CMK (cell line): ENCODE measurements at regions not wholly inside any gene's neighbourhood (a gene's known extent, or its start where the extent isn't known, plus 50 kb on each side); places are given as distances from the start of the nearest gene placed in this dataset.
A peak's percentile ranks its signal among the peaks of the same experiment; 100 is the strongest.

Experiments
- DNase-seq: peaks from one replicate; pipeline ENCODE4 v3.0.0-alpha.2; 2010; ENCODE audit warnings: low read depth

DNA sequence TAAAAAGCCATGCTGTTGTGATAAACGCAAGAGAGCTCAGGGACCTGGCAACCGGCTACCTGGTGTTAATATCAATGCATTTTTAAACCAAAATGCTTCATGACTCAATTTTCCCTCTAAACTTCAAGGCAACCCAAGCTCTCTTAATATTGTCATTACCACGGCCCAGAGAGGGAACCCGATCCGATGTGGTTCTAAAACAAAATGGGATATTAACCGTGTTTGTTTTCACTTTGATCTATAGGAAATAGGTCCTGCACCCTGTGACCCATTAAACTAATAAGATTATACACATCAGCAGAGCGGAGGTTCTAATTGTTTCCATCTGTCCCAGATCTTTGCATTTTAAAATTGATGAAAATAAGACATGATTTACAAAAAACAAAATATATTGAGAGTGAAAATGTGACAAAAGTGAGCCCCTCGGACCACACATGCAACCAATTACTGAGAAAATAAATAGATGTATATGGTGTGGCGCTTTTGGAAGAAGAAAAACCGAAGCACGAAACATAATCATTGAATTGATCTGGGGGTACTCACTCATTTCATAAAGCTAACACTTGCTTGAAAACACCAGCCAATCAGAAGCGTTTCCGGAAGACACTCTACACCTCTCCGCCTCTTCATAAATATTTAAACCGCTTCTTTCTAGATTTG lies 290.3 kb upstream of the NFE2L3 start:
- DNase-seq, result no peak

DNA sequence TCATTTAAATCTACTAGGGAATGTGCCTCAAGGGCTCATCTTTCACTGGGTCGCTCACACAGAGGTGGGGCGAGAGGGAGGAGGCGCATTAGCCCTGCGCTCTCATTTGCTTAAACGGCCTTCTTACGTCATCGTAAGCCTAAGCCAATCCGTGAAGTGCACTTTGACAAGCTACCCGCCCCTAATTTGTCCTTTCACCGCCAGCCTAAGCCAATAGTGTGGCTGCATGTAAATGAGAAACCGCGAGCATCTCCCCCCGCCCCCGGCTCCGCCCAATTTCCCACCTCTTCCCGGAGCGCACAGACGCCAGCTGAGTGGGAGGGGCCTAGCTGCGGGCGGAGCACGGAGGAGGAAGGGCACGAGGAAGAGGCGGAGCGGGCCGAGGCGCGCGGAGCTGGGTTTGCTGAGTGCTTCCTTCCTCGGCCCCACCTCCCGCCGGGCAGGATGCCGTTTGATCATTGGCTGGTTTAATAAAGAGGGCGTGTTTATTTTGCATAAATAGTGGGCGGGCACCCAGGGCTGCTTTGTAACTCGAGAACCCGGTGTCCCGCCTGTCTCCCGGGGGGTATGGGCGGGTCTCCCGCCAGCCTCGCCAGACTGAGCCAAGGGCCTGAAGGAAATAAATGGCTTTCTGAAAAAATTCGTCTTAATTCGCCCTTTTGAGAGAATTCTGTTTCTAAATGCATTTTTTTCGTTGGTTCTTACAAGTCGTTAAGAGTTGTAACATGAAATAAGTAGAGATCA lies 289.6 kb upstream of the NFE2L3 start:
- peak; percentile 96 for DNase-seq

DNA sequence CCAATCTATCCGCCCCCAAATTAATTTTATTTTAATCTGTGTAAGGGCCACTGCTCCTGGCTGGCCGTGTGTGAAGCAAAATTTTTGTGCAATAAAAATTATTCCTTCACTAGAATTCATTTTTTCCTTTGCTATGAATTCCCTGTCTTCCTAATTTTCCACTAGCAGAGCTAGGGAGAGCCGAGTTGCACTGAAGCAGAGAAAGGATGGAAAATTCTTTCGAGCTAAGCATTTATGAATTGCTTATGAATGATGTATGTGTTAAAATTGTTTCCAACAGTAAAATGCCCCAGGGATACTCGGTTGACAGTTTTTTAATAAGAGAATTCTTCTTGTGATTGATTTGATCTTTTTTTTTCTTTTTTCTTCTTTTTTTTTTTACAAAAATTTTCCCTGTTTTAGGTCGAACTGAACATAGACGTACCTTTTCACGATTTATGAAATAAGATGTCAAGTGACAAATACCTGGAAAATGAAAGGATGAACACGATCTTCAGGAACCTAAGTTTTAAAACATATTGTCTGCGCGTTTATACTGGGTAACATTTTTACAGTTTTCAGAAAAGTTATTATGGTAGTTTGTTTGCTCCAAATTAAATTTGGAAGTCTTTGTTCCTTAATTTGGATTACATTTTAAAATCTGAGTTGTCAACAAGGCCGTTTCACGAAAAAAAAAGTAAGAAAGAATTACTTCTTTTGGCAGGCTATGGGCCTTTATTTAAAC lies 288.8 kb upstream of the NFE2L3 start:
- DNase-seq, result no peak

DNA sequence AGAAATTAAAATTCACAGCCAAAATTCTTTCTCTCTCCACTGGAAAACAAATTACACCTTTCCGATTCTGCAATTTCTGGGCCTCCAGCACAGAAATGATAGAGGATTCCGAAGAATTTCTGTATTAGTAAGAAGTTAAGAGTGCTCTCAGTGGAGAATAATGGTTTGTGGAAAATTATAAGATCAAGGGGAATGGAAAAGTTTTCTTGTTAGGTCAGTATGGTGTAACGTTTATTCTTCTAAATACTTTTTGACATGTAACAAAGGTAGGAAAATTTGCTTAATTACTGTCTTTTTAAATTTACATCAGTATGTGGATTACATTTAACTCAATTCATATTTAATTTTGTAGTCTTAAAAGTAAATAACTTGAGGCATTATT lies 288.3 kb upstream of the NFE2L3 start:
- no peak for DNase-seq

DNA sequence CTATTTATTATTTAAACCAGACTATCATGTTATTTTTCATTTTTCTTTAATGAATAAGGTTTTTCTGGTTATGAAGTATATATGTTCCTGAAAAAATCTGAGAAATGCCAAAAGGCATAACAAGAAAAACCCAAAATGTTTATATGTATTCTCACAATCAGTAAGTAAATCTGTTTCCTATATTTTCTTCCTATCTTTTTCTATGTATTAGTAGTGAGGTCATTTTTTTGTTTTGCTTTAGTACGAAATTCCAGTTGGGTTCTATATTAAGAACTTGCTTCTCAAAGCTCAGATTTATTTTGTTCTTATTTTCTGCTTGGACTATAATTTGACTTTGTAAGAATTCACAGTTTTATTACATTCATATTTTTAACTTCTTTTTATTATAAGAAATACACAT lies 287.5 kb upstream of the NFE2L3 start:
- no peak for DNase-seq

DNA sequence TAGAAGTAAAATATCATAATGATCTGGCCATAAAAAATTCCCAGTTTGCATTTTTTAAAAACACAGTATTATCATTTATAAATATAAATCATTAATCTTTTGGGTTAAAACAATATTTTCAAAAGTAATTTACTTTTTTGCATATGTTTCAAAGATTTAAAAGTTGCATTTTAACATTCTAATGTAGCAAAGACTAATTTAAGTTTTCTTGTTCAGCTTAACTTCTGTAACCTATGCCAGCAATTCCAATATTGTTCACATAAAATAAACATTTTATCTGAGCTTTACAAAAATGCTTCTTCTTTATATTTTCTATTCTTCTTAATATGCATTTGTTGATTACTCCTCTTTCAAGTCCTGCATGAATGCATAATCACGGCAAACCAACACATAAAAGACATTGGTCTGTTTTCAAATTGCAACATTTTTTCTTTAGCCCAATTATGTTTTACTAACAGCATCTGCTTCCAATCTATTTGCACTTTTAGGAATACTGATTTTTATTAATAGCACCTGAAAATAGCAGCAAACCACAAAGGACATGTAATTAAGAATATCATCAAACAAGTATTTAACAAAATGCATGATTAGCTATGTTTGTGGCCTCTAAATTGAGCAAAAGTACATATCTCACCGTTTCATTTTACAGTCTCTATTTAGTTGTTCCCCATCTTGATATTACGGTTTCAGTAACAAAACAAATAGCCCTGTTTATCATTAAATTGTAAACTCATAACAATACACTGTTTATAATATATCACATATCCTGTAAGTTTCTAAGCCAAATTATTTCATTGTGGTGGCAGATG lies 286.9 kb upstream of the NFE2L3 start:
- DNase-seq, result no peak

DNA sequence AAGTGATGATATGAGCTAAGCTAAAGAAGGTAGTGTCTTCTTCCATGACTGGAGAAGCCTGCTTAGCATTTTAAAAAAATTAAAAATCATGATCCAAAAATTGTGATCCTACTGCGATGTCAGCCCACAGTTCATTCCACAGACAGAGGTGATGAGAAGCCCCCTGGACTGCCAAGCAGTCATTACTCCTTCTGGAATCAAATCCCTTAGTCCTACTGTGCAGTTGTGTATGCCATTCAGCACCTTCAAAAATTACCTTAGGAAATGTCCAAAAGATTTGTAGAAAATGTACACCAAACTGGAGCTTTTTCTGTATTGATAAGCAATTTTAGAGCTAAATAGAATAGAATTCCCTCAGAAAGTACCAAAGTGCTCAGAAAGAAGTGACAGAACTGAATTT lies 283.5 kb upstream of the NFE2L3 start:
- DNase-seq, result no peak

DNA sequence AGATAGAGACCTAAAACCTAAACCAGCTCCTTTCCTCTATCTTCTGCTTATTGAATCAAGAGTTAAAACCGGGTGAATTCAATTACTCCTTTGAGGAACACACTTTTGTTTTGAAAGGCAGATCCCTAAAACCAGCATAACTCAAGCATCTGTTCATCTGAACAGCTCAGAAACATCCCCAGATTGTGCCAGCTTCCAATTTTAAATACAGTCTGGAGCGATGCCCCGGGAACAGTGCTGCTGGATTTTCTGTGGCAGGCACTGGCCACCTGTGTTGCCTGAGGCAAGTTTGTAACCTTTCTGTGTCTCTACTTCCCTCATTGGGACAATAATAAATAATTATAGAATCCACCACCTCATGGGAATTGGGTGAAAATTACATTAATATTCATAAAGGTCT lies 281.4 kb upstream of the NFE2L3 start:
- no peak for DNase-seq

DNA sequence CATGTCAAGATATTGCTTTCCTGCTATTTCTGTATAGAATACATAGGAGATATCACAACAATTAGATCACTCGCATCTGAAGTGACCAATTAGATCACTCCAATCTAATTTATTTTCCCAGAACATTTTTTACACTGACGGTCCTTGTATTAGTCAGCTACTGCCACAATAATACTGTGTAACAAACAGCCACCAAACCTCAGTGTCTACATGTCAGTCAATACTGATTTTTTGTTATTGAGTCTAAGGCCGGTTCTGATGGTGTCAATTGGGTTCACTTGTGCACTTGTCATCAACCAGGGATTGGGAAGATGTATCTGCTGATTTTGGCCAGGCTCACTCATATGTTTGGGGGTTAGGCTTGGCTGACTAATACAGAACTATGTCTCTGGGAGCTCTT lies 275.9 kb upstream of the NFE2L3 start:
- DNase-seq, result no peak

DNA sequence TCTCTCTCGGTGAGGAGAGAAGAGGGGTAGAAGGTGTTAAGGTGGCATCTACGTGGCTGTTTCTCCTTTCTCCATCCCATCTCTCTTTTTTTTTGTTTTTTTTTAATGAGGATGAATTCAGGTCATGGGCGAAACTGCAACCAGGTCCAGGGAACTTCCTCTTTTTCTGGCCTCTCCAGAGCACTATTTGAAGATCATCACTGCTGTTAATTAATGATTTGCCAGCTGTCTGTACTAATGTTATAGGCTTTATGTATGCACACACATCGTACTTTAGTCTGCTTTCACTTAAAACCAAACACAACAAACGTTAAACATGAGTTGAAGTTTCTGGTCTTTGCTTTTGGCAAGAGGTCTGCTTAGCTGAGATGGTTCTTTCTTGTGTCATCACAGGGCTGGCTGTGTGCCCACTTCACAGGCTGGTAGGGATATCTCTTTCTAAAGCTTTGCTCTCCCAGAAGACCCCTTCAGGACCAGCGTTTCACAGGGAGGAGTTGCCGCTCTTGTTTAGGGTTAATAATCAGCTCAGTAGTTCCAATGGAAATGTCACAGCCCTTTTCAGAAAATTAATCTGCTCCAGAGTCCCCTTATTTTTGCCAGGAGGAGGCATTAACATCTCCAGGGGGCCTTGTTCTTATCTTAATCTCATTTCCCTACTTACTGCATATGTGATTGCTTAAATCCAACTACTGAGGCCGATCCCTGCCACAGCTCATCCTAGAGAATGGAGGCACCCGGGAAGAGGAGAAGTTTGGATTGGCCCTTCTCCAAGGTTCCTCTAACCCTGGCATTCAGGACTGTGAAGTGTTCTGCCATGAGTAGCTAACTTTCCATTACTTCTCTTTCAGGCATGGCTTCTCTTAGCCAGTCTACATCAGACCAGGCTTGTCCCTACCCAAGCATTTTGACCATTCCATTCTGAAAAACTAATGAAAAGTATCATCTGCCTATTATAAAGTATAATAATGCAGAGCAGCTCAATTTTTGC lies 273.9 kb upstream of the NFE2L3 start:
- DNase-seq, result no peak

DNA sequence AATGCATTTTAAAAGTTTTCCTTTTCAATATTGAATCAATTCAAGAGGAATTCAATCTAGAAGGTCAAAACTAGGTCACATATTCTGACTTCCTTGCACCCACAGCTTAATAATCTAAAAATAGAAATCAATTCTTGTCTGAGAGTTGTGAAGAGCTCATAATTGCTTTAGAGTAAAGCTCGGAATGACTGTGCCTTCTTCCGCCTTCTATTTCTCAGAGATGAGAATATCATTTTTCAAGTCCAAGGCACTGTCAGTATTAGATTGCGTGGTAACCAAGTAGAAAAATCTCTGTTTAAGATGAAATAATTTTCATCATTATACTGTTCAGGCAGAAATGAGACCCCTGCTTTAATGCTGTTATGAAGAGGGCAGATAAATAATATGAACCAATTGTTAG lies 272.2 kb upstream of the NFE2L3 start:
- no peak for DNase-seq

DNA sequence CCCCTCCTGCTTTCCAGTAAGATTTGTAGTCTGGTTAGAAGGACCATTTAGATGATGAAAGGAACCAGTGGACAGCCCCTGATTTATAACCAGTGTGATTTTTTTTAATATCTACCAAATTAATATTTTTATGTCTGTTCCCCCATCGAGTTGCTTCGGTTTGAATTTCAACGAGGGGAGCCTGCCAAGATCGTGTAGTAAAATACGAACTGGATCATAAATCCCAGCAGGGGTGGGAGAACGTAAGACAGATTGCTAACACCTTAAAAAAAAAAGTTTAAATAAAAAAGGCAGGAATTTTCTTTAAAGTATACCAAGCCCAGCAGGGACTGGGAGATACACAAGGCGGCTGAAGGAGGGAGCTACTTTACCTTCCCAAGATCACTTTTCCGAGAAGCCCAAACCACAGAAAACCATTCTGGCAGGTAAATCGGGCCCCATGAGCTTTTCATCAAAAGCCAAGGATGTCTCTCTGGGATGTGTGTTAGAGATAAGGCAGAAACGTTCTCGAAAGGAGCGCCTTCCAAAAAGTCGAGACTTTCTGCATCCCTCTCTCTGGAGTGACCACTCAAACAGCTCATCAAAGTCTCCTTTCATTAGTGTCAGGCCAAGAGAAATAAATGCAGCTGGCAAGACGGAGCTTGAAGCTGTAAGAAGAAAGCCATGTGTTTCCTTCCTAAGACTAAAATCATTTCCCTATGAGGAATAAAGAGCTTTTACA lies 270.5 kb upstream of the NFE2L3 start:
- no peak for DNase-seq

DNA sequence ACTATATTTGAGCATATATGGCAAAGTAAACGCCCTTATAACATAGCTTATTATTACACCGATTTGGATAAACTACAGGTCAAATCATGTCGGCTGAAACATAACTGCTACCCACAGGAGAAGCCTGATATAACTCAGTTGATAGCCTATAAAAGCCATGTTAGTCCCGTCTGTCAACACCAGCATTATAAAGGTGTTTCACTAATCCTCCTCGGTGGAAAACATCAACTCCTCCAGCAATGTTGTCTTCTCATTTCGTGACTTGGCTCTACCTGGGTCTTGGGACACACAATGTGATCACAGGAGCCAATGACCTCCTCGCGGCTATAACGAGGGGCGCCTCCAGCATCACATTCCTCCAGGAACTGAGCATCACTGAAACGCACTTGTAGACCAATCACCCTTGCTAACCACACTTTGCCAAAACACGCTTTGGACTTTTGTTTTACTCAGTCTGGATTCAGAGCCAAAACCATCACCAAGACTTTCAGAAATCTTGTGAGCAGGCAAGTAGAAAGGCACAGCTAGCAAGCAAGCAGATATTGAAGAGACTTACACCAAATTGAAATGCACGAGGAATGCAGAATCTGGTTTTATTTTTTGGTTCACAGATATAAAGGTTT lies 269.7 kb upstream of the NFE2L3 start:
- no peak for DNase-seq

DNA sequence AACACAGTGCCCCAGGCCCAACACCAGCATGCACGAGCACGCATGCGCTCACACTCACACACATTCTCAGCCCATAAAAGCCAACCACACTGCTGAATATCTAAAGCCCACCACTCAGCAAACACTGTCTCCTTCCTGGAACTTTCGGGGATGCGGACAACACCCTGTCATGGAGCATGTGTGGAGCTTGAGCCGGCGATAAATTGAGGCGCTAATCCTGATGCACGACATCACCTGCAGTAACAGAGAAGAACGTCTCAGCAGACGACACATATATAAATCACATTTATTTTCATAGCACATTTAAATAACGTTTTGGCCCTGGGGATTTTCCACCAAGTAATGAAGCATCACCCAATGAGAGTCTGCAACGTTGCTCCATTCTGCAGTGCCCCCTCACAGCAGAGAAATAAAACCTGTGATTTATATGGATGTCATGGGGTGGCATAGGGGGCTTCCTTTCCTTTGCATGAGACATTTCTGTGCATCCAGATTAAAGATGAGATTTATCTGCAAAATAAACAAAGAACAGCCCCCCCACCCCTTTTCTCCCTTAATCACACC lies 267.7 kb upstream of the NFE2L3 start:
- DNase-seq, result no peak

DNA sequence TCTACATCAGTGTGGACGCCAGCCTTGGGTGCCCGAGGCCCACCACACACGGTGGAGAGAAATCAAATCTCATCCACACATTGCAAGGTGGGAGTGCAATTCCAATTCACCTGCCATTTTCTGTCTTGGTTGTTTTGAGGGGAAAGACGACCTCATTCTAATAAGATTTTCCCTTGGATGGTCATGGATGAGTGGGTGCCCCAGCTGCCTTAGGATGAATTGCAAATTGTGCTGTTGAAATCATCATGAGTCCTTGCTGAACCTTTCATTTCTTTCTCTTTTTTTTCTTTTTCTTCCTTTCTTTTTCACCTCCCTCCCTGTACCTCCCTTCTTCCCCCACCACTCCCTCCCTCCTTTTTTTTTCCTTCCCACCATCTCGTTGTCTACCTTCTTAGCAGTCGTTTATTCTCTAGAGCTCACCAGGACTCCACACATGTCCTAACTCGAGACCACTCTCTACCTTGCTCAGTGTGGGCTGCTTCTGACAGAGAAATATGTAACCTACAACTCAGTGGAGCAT lies 266.9 kb upstream of the NFE2L3 start:
- no peak for DNase-seq

DNA sequence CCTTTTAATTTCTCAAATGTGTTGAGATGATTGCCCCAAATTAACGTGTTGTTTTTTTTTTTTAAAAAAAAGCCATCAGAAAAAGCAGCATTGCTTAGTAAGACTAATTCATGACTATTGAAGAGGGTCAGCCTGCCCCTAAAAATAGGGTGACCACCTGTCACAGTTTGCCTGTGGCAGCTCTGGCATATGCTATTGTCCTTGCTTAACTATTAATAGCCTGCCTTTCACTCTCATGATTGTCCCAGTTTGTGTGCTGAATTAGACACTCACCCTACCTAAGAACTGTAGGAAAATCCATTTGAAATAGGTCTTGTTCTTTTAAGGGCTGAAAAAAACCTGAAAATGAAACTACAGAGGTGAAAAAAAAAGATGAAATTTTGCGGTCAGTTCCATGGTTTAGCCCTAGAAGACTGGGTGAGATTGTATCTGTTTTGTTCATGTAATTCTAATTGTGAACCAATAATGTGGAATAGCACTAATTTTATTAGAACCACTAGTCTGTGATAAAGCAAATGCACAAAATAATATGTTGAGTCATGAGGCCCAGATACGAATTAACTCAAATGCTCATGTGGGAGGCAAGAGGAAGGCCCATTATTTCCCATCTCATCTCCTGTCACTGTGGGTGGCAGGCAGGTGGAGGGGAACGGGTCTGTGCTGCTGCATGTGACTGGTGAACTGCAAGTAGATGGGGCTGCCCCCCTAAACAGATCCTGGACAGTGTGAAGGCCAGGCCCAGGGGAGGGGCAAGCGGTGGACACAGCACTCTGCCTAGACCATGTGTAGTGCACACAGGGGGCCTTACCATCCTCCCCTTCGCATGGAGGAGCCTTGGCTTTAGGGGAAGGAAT lies 265.4 kb upstream of the NFE2L3 start:
- no peak for DNase-seq

DNA sequence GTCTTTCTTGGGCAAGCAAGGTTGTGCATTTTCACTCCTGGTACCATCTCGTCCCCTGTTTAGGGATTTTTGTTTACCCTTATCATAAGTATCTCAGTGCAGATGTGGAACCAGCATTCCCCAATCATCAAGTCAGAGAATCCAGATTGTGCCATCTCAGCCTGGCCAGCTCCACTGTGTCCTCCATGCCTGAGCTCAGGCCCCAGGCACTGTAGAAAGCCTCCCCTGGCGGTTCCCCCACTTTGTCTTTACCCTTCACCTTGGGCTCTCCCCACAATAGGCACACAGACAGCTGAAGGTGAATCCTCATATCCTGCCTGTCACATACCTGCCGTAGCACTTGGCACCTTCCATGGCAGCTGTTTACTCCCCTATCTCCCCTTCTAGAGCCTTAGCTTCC lies 264.7 kb upstream of the NFE2L3 start:
- no peak for DNase-seq

DNA sequence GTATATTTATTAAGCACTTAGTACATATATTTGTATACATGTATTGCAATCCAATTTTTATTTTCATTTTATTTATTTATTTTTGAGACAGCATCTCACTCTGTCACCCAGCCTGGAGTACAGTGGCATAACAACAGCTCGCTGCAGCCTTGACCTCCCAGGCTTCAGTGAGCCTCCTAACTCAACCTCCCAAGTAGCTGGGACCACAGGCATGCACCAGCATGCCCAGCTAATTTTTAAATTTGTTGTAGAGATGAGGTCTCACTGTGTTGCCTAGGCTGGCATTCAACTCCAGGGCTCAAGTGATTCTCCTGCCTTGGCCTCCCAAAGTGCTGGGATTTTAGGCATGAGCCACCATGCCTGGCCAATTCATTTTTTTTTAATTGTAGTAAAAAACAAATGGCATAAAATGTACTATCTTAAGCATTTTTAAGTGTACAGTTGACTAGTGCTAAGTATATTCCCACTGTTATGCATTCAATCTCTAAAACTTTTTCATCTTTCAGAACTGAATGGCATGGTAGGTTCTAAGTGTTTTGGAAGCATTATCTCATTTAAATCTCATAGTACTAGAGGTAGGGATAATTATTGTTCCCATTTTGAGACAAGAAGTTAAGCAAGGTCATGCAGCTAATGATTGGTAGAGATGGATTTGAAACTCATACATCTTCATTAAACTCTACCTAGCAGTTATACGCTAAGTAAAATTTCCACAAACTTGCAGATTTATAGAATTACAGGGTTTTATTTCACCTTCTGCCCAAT lies 264.0 kb upstream of the NFE2L3 start:
- DNase-seq, result no peak
